Endodermal cell (in vitro differentiated cells): ENCODE measurements at regions not wholly inside any gene's neighbourhood (a gene's known extent, or its start where the extent isn't known, plus 50 kb on each side); places are given as distances from the start of the nearest gene placed in this dataset.

ENCODE experiments used
- DNase-seq: peaks from one replicate; pipeline ENCODE4 v3.0.0-alpha.2; 2017
- H3K27ac ChIP-seq: 2 replicates; pipeline ENCODE4 v1.5.1; 2013; ENCODE audit warnings: mild to moderate bottlenecking, low read depth, low read length, moderate library complexity
- H3K27me3 ChIP-seq: 2 replicates; pipeline ENCODE4 v1.6.1; 2013; ENCODE audit warnings: mild to moderate bottlenecking, low read length, moderate library complexity; ENCODE audit not compliant: insufficient read depth, control insufficient read depth, poor library complexity, severe bottlenecking
- H3K36me3 ChIP-seq: 2 replicates; pipeline ENCODE4 v1.7.0; 2013; ENCODE audit warnings: mild to moderate bottlenecking, low read length, moderate library complexity; ENCODE audit not compliant: control insufficient read depth, insufficient read depth
- H3K4me1 ChIP-seq: one replicate; pipeline ENCODE4 v1.7.0; 2013; ENCODE audit warnings: low read length; ENCODE audit not compliant: control insufficient read depth, insufficient read depth
- H3K4me3 ChIP-seq: 2 replicates; pipeline ENCODE4 v1.5.1; 2013; ENCODE audit warnings: mild to moderate bottlenecking, low read length, moderate library complexity
- H3K9ac ChIP-seq: 2 replicates; pipeline ENCODE4 v1.6.1; 2013; ENCODE audit warnings: mild to moderate bottlenecking, low read length, moderate library complexity; ENCODE audit not compliant: poor library complexity, severe bottlenecking; ENCODE audit errors: extremely low read depth
- H3K9me3 ChIP-seq: 2 replicates; pipeline ENCODE4 v1.6.1; 2013; ENCODE audit warnings: mild to moderate bottlenecking, low read length, moderate library complexity; ENCODE audit not compliant: control insufficient read depth
- H3K27ac Mint-ChIP-seq: 2 replicates; pipeline ENCODE4 v1.8.0; 2020; ENCODE audit warnings: mixed read lengths
- H3K27me3 Mint-ChIP-seq: 2 replicates; pipeline ENCODE4 v1.8.0; 2021; ENCODE audit warnings: mild to moderate bottlenecking, mixed read lengths; ENCODE audit not compliant: insufficient read depth
- H3K36me3 Mint-ChIP-seq: 2 replicates; pipeline ENCODE4 v1.8.0; 2020; ENCODE audit warnings: low read depth, mixed read lengths
- H3K4me1 Mint-ChIP-seq: 2 replicates; pipeline ENCODE4 v1.8.0; 2020; ENCODE audit warnings: mixed read lengths
- H3K4me3 Mint-ChIP-seq: 2 replicates; pipeline ENCODE4 v1.8.0; 2020; ENCODE audit warnings: mild to moderate bottlenecking, moderate library complexity, mixed read lengths
- H3K9me3 Mint-ChIP-seq: 2 replicates; pipeline ENCODE4 v1.8.0; 2020; ENCODE audit warnings: mild to moderate bottlenecking, mixed read lengths
- CTCF ChIP-seq: fragments of 200-600 bp; sonication (generic); conservative IDR thresholded peaks from 2 replicates; pipeline ENCODE4 v1.5.0; 2021; ENCODE audit warnings: antibody characterized with exemption, mild to moderate bottlenecking
- WGBS, 2 experiments: methylation state at CpG; one replicate each; pipeline versions ENCODE4 v1.1.5 to v1.1.7; 2013; ENCODE audit warnings: missing lambda C conversion rate in 2 of 2, mixed read lengths in 1 of 2; ENCODE audit not compliant: insufficient coverage in 1 of 2, insufficient read length in 1 of 2; 5-methylcytosine and 5-hydroxymethylcytosine counted together

DNA sequence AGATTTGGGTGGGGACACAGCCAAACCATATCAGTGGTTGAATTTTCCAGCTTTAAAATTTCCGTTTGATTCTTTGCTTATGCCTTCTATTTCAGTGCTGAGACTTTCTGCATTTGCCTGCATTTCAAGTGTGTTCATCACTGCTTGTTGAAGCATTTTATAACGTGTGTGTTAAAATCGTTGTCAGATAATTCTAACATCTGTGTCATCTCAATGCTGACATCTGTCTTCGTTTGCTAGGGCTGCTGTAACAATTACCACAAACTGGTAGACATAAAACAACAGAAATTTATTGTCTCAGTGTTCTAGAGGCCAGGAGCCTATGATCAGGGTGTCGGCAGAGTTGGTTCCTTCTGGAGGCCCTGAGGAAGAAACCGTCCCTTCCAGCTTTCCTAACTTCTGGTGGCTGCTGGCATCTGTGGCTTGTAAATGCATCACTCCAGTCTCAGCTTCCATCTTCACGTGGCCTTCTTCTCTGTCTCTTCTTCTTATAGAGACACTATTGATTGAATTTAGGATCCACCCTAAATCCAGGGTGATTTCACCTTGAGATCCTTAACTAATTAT, 71.1 kb upstream of the SDK1 start:
- Histone ChIP-seq H3K4me3 (no peak overlapping the region), H3K27me3 (no peaks in the 10 kb centered on the region), H3K27ac (no peak overlapping the region), H3K9me3 (peaks cover 3% of the 10 kb centered on the region), H3K4me1 (no peaks in the 10 kb centered on the region), H3K36me3 (no peaks in the 10 kb centered on the region), H3K9ac (no peak overlapping the region)
- no peak for DNase-seq
- peaks cover 5% of the 10 kb centered on the region for H3K9me3 Mint-ChIP-seq
- TF ChIP-seq CTCF, result no peak
- H3K36me3 Mint-ChIP-seq, result no peaks in the 10 kb centered on the region
- H3K27ac Mint-ChIP-seq, result no peak overlapping the region
- peaks cover 28% of the 10 kb centered on the region for H3K27me3 Mint-ChIP-seq
- peaks cover 41% of the 10 kb centered on the region for H3K4me1 Mint-ChIP-seq
- 94% methylated on average over 7 of the region's 7 CpGs for WGBS, 2 experiments
- H3K4me3 Mint-ChIP-seq, result no peak overlapping the region

DNA sequence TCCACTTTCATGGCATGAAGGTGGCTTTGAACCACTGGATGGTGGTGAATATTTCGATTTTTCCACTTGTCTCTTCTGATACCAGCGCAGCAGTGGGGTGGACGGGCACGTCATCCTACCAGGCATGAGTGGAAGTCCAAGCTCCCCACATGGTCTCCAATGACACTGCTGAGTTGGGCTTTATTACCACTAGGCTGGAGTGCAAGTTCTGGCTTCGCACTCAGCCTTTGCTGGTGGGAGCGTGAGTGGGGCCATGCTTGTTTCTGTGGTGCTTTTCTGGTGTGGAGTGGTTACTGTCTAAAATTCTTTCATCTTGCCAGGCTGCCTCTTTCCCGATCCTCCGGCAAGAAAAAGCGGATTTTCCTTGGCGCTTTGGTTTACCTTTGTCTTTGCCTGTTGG, 70.1 kb upstream of the SDK1 start:
- no peak for DNase-seq
- Histone ChIP-seq H3K27ac (no peak overlapping the region), H3K36me3 (no peaks in the 10 kb centered on the region), H3K9ac (no peak overlapping the region), H3K4me3 (no peak overlapping the region), H3K4me1 (no peaks in the 10 kb centered on the region), H3K27me3 (no peaks in the 10 kb centered on the region), H3K9me3 (peaks cover 10% of the 10 kb centered on the region)
- Mint-ChIP-seq H3K9me3 (peaks cover 13% of the 10 kb centered on the region), H3K27ac (no peak overlapping the region), H3K4me1 (peaks cover 33% of the 10 kb centered on the region), H3K36me3 (no peaks in the 10 kb centered on the region), H3K27me3 (peaks cover 34% of the 10 kb centered on the region), H3K4me3 (no peak overlapping the region)
- WGBS, 2 experiments, result 84 to 90% methylated on average over 5 to 10 of the region's 10 CpGs
- no peak for TF ChIP-seq CTCF

DNA sequence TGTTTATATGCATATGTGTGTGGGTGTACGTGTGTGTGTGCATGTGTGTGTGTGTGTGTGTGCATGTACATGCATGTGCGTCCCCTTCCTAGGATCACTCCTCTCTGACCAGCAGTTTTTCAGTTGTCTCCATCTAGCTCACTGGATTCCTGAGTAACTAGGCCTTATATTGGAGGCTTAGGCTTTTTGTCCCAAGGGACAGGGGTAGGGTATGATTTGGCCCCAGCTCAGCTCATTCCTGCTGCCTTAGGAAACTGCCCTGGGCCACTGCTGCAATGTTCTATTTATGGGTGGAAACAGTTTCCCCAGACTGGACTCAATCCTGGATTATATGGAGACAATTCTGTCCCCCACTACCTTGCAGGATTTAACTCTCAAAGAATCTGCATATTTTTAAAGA, 68.8 kb upstream of the SDK1 start:
- peaks cover 24% of the 10 kb centered on the region for H3K9me3 Mint-ChIP-seq
- H3K27ac Mint-ChIP-seq, result no peak overlapping the region
- Histone ChIP-seq H3K27ac (no peak overlapping the region), H3K36me3 (no peaks in the 10 kb centered on the region), H3K9me3 (peaks cover 23% of the 10 kb centered on the region), H3K9ac (no peak overlapping the region), H3K4me3 (no peak overlapping the region), H3K27me3 (no peaks in the 10 kb centered on the region), H3K4me1 (no peaks in the 10 kb centered on the region)
- H3K27me3 Mint-ChIP-seq, result peaks cover 36% of the 10 kb centered on the region
- 89% methylated on average over 1 of the region's 2 CpGs; no CpG with 5 or more reads in 1 of the 2 experiments for WGBS, 2 experiments
- no peak overlapping the region for H3K4me3 Mint-ChIP-seq
- no peak for TF ChIP-seq CTCF
- no peaks in the 10 kb centered on the region for H3K36me3 Mint-ChIP-seq
- DNase-seq, result no peak
- peaks cover 24% of the 10 kb centered on the region for H3K4me1 Mint-ChIP-seq
